ENCODE measurements at regions not wholly inside any gene's neighbourhood (a gene's known extent, or its start where the extent isn't known, plus 50 kb on each side); places are given as distances from the start of the nearest gene placed in this dataset.

DNA sequence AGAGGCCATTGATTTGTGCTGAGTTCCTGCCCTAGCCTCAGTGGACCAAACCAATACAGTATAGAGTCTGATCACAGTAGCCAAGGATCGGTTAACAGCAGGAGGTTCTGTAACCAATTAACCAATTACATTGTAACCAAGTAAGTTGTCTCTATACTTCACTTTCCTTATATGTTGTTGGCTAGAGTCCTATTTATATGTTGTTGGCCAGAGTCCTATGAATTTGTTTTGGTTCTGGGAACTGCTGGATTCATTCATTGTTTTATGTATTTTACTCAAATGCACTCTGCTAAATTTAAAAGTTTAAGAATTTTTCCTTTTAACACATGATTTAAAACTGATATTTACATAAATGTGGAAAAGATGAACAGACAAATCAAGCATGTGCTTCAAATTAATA is 597.4 kb upstream of the HS3ST5 start:
- Histone ChIP-seq H3K4me3 (replicated peaks in 1 of 2; ENCODE audit: low read depth in 1 of 2, low read length in 2 of 2) (no peak overlapping the region), H3K27ac (ENCODE audit: low read depth, low read length) (no peak overlapping the region), H3K9ac (ENCODE audit: low read length) (no peak overlapping the region), H3K9me2 (ENCODE audit: insufficient read depth) (no peaks in the 10 kb centered on the region), H3K79me2 (ENCODE audit: insufficient read depth, low read length) (no peaks in the 10 kb centered on the region), H3K36me3 (ENCODE audit: control insufficient read depth in 1 of 2, insufficient read depth in 2 of 2, low read length in 2 of 2) (no peaks in the 10 kb centered on the region), H2AFZ (ENCODE audit: low read depth, low read length, poor library complexity, severe bottlenecking) (no peak overlapping the region), H3K27me3 (ENCODE audit: insufficient read depth, low read length) (no peaks in the 10 kb centered on the region), H4K20me1 (ENCODE audit: insufficient read depth) (no peaks in the 10 kb centered on the region; the same call in 1 of the 2 replicates), H3K4me1 (ENCODE audit: control insufficient read depth in 1 of 2, insufficient read depth in 2 of 2, low read length in 2 of 2) (no peaks in the 10 kb centered on the region), H3K4me2 (ENCODE audit: low read length) (no peak overlapping the region), H3K9me3 (ENCODE audit: control insufficient read depth in 1 of 2, insufficient read depth in 1 of 2, low read depth in 1 of 2, low read length in 2 of 2) (no peaks in the 10 kb centered on the region; a peak in 1 of 4 replicates)
- CTCF ChIA-PET = no interaction called here
- TF ChIP-seq, protein P1, sequence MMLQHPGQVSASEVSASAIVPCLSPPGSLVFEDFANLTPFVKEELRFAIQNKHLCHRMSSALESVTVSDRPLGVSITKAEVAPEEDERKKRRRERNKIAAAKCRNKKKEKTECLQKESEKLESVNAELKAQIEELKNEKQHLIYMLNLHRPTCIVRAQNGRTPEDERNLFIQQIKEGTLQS (IDR thresholded peaks at IDR 0.05) = no peak
- TF ChIP-seq JUND (IDR thresholded peaks at IDR 0.05) (no peak), ZNF274 (IDR thresholded peaks at IDR 0.05; ENCODE audit: low read depth, low read length) (no peak), POLR2A (IDR thresholded peaks at IDR 0.05; ENCODE audit: borderline replicate concordance, extremely low read depth, insufficient read depth, insufficient read length) (no peak), ELF1 (IDR thresholded peaks at IDR 0.05; ENCODE audit: borderline replicate concordance, low read depth) (no peak), FOSL1 (IDR thresholded peaks at IDR 0.05; ENCODE audit: low read depth) (no peak), CBX3 (IDR thresholded peaks at IDR 0.05; ENCODE audit: low read depth) (no peak), TCF7L2 (IDR thresholded peaks at IDR 0.05; ENCODE audit: borderline replicate concordance, extremely low read depth, insufficient read depth, insufficient read length) (no peak), POLR2AphosphoS5 (IDR thresholded peaks at IDR 0.05; ENCODE audit: low read depth, low read length) (no peak), EZH2 (IDR thresholded peaks at IDR 0.05) (no peak), YY1 (IDR thresholded peaks at IDR 0.05; ENCODE audit: extremely low read depth, insufficient replicate concordance, low read depth, low read length) (no peak)
- TF ChIP-seq, protein P2, sequence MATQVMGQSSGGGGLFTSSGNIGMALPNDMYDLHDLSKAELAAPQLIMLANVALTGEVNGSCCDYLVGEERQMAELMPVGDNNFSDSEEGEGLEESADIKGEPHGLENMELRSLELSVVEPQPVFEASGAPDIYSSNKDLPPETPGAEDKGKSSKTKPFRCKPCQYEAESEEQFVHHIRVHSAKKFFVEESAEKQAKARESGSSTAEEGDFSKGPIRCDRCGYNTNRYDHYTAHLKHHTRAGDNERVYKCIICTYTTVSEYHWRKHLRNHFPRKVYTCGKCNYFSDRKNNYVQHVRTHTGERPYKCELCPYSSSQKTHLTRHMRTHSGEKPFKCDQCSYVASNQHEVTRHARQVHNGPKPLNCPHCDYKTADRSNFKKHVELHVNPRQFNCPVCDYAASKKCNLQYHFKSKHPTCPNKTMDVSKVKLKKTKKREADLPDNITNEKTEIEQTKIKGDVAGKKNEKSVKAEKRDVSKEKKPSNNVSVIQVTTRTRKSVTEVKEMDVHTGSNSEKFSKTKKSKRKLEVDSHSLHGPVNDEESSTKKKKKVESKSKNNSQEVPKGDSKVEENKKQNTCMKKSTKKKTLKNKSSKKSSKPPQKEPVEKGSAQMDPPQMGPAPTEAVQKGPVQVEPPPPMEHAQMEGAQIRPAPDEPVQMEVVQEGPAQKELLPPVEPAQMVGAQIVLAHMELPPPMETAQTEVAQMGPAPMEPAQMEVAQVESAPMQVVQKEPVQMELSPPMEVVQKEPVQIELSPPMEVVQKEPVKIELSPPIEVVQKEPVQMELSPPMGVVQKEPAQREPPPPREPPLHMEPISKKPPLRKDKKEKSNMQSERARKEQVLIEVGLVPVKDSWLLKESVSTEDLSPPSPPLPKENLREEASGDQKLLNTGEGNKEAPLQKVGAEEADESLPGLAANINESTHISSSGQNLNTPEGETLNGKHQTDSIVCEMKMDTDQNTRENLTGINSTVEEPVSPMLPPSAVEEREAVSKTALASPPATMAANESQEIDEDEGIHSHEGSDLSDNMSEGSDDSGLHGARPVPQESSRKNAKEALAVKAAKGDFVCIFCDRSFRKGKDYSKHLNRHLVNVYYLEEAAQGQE (IDR thresholded peaks at IDR 0.05; ENCODE audit: low read depth) = no peak
- no TSS peak for BruUV-seq (replicated peaks)
- POLR2A ChIA-PET = no interaction called here
- DNase-seq (ENCODE audit: low read depth, low spot score) (no peak), ATAC-seq (no peak)
- intact Hi-C loops (cut with micrococcal nuclease) = no loop called here
- RAD21 ChIA-PET (ENCODE audit: low non-redundant PET in 1 of 2, low total read pairs in 2 of 2, uncharacterized antibody in 2 of 2, unreplicated experiment in 2 of 2) = no interaction called here
